MG63 (cell line): ENCODE measurements at regions not wholly inside any gene's neighbourhood (a gene's known extent, or its start where the extent isn't known, plus 50 kb on each side); places are given as distances from the start of the nearest gene placed in this dataset.

Experiments used
- DNase-seq: peaks from one replicate; pipeline ENCODE4 v3.0.0-alpha.2; 2020
- H3K27me3 ChIP-seq: fragments of 250-450 bp; sonication (Bioruptor Pico); 2 replicates; pipeline ENCODE4 v1.5.1; 2020; ENCODE audit warnings: mild to moderate bottlenecking, moderate library complexity
- H3K36me3 ChIP-seq: fragments of 250-450 bp; sonication (Bioruptor Pico); 2 replicates; pipeline ENCODE4 v1.5.1; 2020; ENCODE audit warnings: mild to moderate bottlenecking, moderate library complexity
- H3K4me3 ChIP-seq: fragments of 250-450 bp; sonication (Bioruptor Pico); 2 replicates; pipeline ENCODE4 v1.5.1; 2020; ENCODE audit warnings: mild to moderate bottlenecking, moderate library complexity
- H3K9me3 ChIP-seq: fragments of 250-450 bp; sonication (Bioruptor Pico); 2 replicates; pipeline ENCODE4 v1.5.1; 2020; ENCODE audit warnings: mild to moderate bottlenecking, moderate library complexity

GRCh38 chr22:49328630-49329405 lies 498.9 kb downstream of the BRD1 start:
- Histone ChIP-seq H3K36me3 (no peaks in the 10 kb centered on the region), H3K4me3 (no peak overlapping the region), H3K27me3 (peaks cover 22% of the 10 kb centered on the region), H3K9me3 (no peaks in the 10 kb centered on the region)
- no peak for DNase-seq

GRCh38 chr22:49328118-49328475 lies 499.6 kb downstream of the BRD1 start:
- H3K27me3 ChIP-seq, result peaks cover 19% of the 10 kb centered on the region
- DNase-seq, result no peak
- H3K4me3 ChIP-seq, result no peak overlapping the region
- no peaks in the 10 kb centered on the region for H3K36me3 ChIP-seq
- no peaks in the 10 kb centered on the region for H3K9me3 ChIP-seq

GRCh38 chr22:49327411-49328117 lies 500.1 kb downstream of the BRD1 start:
- no peak for DNase-seq
- Histone ChIP-seq H3K36me3 (no peaks in the 10 kb centered on the region), H3K9me3 (no peaks in the 10 kb centered on the region), H3K4me3 (no peak overlapping the region), H3K27me3 (peaks cover 14% of the 10 kb centered on the region)

- no peak overlapping the region for H3K4me3 ChIP-seq
- peaks cover 20% of the 10 kb centered on the region for H3K27me3 ChIP-seq
- H3K36me3 ChIP-seq, result no peaks in the 10 kb centered on the region
- no peaks in the 10 kb centered on the region for H3K9me3 ChIP-seq
- DNase-seq, result no peak
These were observed 501.1 kb downstream of the BRD1 start for GRCh38 chr22:49326558-49326957.

GRCh38 chr22:49325531-49326395 lies 501.9 kb downstream of the BRD1 start:
- H3K9me3 ChIP-seq, result no peaks in the 10 kb centered on the region
- no peak for DNase-seq
- H3K36me3 ChIP-seq, result no peaks in the 10 kb centered on the region
- no peak overlapping the region for H3K4me3 ChIP-seq
- peaks cover 22% of the 10 kb centered on the region for H3K27me3 ChIP-seq

GRCh38 chr22:49324527-49325491 lies 502.9 kb downstream of the BRD1 start:
- Histone ChIP-seq H3K9me3 (no peaks in the 10 kb centered on the region), H3K36me3 (no peaks in the 10 kb centered on the region), H3K27me3 (peaks cover 22% of the 10 kb centered on the region), H3K4me3 (no peak overlapping the region)
- no peak for DNase-seq

GRCh38 chr22:49323751-49324415 lies 503.8 kb downstream of the BRD1 start:
- no peaks in the 10 kb centered on the region for H3K9me3 ChIP-seq

GRCh38 chr22:49322861-49323622 lies 504.6 kb downstream of the BRD1 start:
- no peak for DNase-seq
- Histone ChIP-seq H3K36me3 (no peaks in the 10 kb centered on the region), H3K4me3 (no peak overlapping the region), H3K27me3 (peaks cover 22% of the 10 kb centered on the region), H3K9me3 (no peaks in the 10 kb centered on the region)

More at GRCh38 chr22:49323751-49324415, 503.8 kb downstream of the BRD1 start:
- Histone ChIP-seq H3K27me3 (peaks cover 22% of the 10 kb centered on the region), H3K36me3 (no peaks in the 10 kb centered on the region), H3K4me3 (no peak overlapping the region)
- DNase-seq, result no peak

- no peaks in the 10 kb centered on the region for H3K36me3 ChIP-seq
- no peak overlapping the region for H3K4me3 ChIP-seq
- DNase-seq, result no peak
- H3K9me3 ChIP-seq, result no peaks in the 10 kb centered on the region
- H3K27me3 ChIP-seq, result peaks cover 22% of the 10 kb centered on the region
These were observed 505.4 kb downstream of the BRD1 start for GRCh38 chr22:49322231-49322630.

- H3K27me3 ChIP-seq, result peaks cover 25% of the 10 kb centered on the region
- no peaks in the 10 kb centered on the region for H3K36me3 ChIP-seq
- H3K9me3 ChIP-seq, result no peaks in the 10 kb centered on the region
- DNase-seq, result no peak
- no peak overlapping the region for H3K4me3 ChIP-seq
These were observed 506.1 kb downstream of the BRD1 start for GRCh38 chr22:49321477-49322055.

GRCh38 chr22:49320714-49321476 lies 506.8 kb downstream of the BRD1 start:
- no peaks in the 10 kb centered on the region for H3K9me3 ChIP-seq
- no peak for DNase-seq
- no peaks in the 10 kb centered on the region for H3K36me3 ChIP-seq
- no peak overlapping the region for H3K4me3 ChIP-seq
- peaks cover 27% of the 10 kb centered on the region for H3K27me3 ChIP-seq

GRCh38 chr22:49317369-49317768 lies 510.3 kb downstream of the BRD1 start:
- H3K36me3 ChIP-seq, result no peaks in the 10 kb centered on the region
- no peak for DNase-seq
- no peak overlapping the region for H3K4me3 ChIP-seq
- H3K27me3 ChIP-seq, result peaks cover 25% of the 10 kb centered on the region
- no peaks in the 10 kb centered on the region for H3K9me3 ChIP-seq

- no peak for DNase-seq
- H3K9me3 ChIP-seq, result no peaks in the 10 kb centered on the region
- peaks cover 20% of the 10 kb centered on the region for H3K27me3 ChIP-seq
- no peaks in the 10 kb centered on the region for H3K36me3 ChIP-seq
- no peak overlapping the region for H3K4me3 ChIP-seq
These were observed 515.1 kb downstream of the BRD1 start for GRCh38 chr22:49312601-49313000.

- H3K27me3 ChIP-seq, result peaks cover 15% of the 10 kb centered on the region
- DNase-seq, result no peak
- no peaks in the 10 kb centered on the region for H3K36me3 ChIP-seq
- H3K9me3 ChIP-seq, result no peaks in the 10 kb centered on the region
- H3K4me3 ChIP-seq, result no peak overlapping the region
These were observed 517.3 kb downstream of the BRD1 start for GRCh38 chr22:49310354-49310753.
